ENCODE measurements at regions not wholly inside any gene's neighbourhood (a gene's known extent, or its start where the extent isn't known, plus 50 kb on each side); places are given as distances from the start of the nearest gene placed in this dataset.

- TF ChIP-seq CTCF (conservative IDR thresholded peaks at IDR 0.05) (no peak), EZH2 (IDR thresholded peaks at IDR 0.05; ENCODE audit: low read depth) (no peak)
These were observed 379.6 kb downstream of the OTUD1 start for GRCh38 chr10:23818484-23818883.
